OCI-LY3 (cell line): ENCODE measurements at regions not wholly inside any gene's neighbourhood (a gene's known extent, or its start where the extent isn't known, plus 50 kb on each side); places are given as distances from the start of the nearest gene placed in this dataset.

ENCODE experiments used
- EZH2phosphoT487 ChIP-seq: fragments of 200-600 bp; shearing (Covaris generic); IDR thresholded peaks from 2 replicates; pipeline ENCODE4 v1.6.1; 2018; ENCODE audit warnings: antibody characterized with exemption, mixed run types, low read depth
- TF ChIP-seq, protein P1 (sequence below): fragments of 200-600, 300-600 bp; sonication (generic); IDR thresholded peaks from 2 replicates; pipeline ENCODE4 v1.5.1; 2014; ENCODE audit warnings: antibody characterized with exemption, low read length, low read depth

DNA sequence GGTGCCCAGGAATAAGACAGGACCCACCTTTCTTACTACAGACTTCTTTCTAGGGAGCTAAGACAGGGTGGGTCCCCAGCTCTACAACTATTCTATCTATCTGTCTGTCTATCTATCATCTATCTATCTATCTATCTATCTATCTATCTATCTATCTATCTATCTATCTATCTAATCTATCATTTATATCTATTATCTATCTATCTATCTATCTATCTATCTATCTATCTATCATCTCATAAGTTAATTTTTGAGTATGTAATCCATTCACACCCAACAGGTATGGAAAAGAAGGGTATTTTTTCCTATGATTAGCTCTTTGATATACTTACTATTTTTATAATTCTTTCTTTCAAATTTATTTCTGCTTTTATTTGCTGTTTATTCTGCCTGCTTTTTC, 55.9 kb downstream of the BAMBI start:
- TF ChIP-seq, protein P1, sequence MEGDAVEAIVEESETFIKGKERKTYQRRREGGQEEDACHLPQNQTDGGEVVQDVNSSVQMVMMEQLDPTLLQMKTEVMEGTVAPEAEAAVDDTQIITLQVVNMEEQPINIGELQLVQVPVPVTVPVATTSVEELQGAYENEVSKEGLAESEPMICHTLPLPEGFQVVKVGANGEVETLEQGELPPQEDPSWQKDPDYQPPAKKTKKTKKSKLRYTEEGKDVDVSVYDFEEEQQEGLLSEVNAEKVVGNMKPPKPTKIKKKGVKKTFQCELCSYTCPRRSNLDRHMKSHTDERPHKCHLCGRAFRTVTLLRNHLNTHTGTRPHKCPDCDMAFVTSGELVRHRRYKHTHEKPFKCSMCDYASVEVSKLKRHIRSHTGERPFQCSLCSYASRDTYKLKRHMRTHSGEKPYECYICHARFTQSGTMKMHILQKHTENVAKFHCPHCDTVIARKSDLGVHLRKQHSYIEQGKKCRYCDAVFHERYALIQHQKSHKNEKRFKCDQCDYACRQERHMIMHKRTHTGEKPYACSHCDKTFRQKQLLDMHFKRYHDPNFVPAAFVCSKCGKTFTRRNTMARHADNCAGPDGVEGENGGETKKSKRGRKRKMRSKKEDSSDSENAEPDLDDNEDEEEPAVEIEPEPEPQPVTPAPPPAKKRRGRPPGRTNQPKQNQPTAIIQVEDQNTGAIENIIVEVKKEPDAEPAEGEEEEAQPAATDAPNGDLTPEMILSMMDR = no peak
- no peak for TF ChIP-seq EZH2phosphoT487
